ENCODE measurements at regions not wholly inside any gene's neighbourhood (a gene's known extent, or its start where the extent isn't known, plus 50 kb on each side); places are given as distances from the start of the nearest gene placed in this dataset.

GRCh38 chr3:116806351-116806750 lies 96.8 kb downstream of the TUSC7 start:
- Histone ChIP-seq H3K9me3 (peaks cover 0 to 3% (median 0%) of the 10 kb centered on the region in 3 donors), H3K4me1 (no peaks in the 10 kb centered on the region), H3K27me3 (no peaks in the 10 kb centered on the region), H3K36me3 (no peaks in the 10 kb centered on the region), H3K4me3 (no peak overlapping the region), H3K27ac (no peak overlapping the region)
- TF ChIP-seq CTCF (IDR thresholded peaks at IDR 0.05) = no peak
- intact Hi-C loops (cut with DNase I; ENCODE audit: low total_unique reads) = no loop called here
- DNase-seq = no peak

- intact Hi-C loops (cut with DNase I; ENCODE audit: low total_unique reads) = no loop called here
- Histone ChIP-seq H3K27me3 (no peaks in the 10 kb centered on the region), H3K36me3 (no peaks in the 10 kb centered on the region), H3K9me3 (peaks cover 0 to 3% (median 0%) of the 10 kb centered on the region in 3 donors), H3K27ac (no peak overlapping the region), H3K4me3 (no peak overlapping the region), H3K4me1 (no peaks in the 10 kb centered on the region)
- TF ChIP-seq CTCF (IDR thresholded peaks at IDR 0.05) = no peak
- no peak for DNase-seq
Measured at GRCh38 chr3:116808725-116809124, 99.1 kb downstream of the TUSC7 start.

GRCh38 chr3:116809208-116809607 lies 99.6 kb downstream of the TUSC7 start:
- intact Hi-C loops (cut with DNase I; ENCODE audit: low total_unique reads) = no loop called here
- no peak overlapping the region for H3K27ac ChIP-seq
- TF ChIP-seq CTCF (IDR thresholded peaks at IDR 0.05) = no peak
- no peak overlapping the region for H3K4me3 ChIP-seq
- no peak for DNase-seq
- no peaks in the 10 kb centered on the region for H3K27me3 ChIP-seq
- H3K36me3 ChIP-seq = no peaks in the 10 kb centered on the region
- H3K9me3 ChIP-seq = peaks cover 0 to 3% (median 0%) of the 10 kb centered on the region in 3 donors
- H3K4me1 ChIP-seq = no peaks in the 10 kb centered on the region

- H3K27me3 ChIP-seq = no peaks in the 10 kb centered on the region
- H3K4me3 ChIP-seq = no peak overlapping the region
- no peak for DNase-seq
- no peaks in the 10 kb centered on the region for H3K4me1 ChIP-seq
- no peak overlapping the region for H3K27ac ChIP-seq
- no peaks in the 10 kb centered on the region for H3K36me3 ChIP-seq
- peaks cover 0 to 3% (median 0%) of the 10 kb centered on the region in 3 donors for H3K9me3 ChIP-seq
- intact Hi-C loops (cut with DNase I; ENCODE audit: low total_unique reads) = no loop called here
- no peak for TF ChIP-seq CTCF (IDR thresholded peaks at IDR 0.05)
Measured at GRCh38 chr3:116811754-116812153, 102.2 kb downstream of the TUSC7 start.

GRCh38 chr3:116812949-116813348 lies 103.4 kb downstream of the TUSC7 start:
- TF ChIP-seq CTCF (IDR thresholded peaks at IDR 0.05) = no peak
- intact Hi-C loops (cut with DNase I; ENCODE audit: low total_unique reads) = no loop called here
- Histone ChIP-seq H3K4me3 (no peak overlapping the region), H3K4me1 (no peaks in the 10 kb centered on the region), H3K36me3 (no peaks in the 10 kb centered on the region), H3K9me3 (peaks cover 0 to 3% (median 0%) of the 10 kb centered on the region in 3 donors), H3K27me3 (no peaks in the 10 kb centered on the region), H3K27ac (no peak overlapping the region)
- no peak for DNase-seq

GRCh38 chr3:116815321-116815720 lies 105.7 kb downstream of the TUSC7 start:
- TF ChIP-seq CTCF (IDR thresholded peaks at IDR 0.05) = no peak
- no peaks in the 10 kb centered on the region for H3K36me3 ChIP-seq
- no peaks in the 10 kb centered on the region for H3K27me3 ChIP-seq

More at GRCh38 chr3:116815321-116815720, 105.7 kb downstream of the TUSC7 start:
- DNase-seq = no peak
- Histone ChIP-seq H3K9me3 (no peaks in the 10 kb centered on the region), H3K4me1 (no peaks in the 10 kb centered on the region), H3K27ac (no peak overlapping the region), H3K4me3 (no peak overlapping the region)
- intact Hi-C loops (cut with DNase I; ENCODE audit: low total_unique reads) = no loop called here
